ENCODE measurements at regions not wholly inside any gene's neighbourhood (a gene's known extent, or its start where the extent isn't known, plus 50 kb on each side); places are given as distances from the start of the nearest gene placed in this dataset.
A peak's percentile ranks its signal among the peaks of the same experiment; 100 is the strongest.

GRCh38 chr3:6088433-6088832 is 772.5 kb upstream of the GRM7 start:
- 0 out of 2 replicates have a peak, but pooled peaks have one; percentile 16 for TF ChIP-seq CTCF (conservative IDR thresholded peaks at IDR 0.05)
- no peak for TF ChIP-seq EZH2 (IDR thresholded peaks at IDR 0.05; ENCODE audit: low read depth)
